ENCODE measurements at regions not wholly inside any gene's neighbourhood (a gene's known extent, or its start where the extent isn't known, plus 50 kb on each side); places are given as distances from the start of the nearest gene placed in this dataset.

GRCh38 chr10:90413196-90413595, 444.6 kb downstream of the HTR7 start:
- Mint-ChIP-seq H3K9me3 (no peaks in the 10 kb centered on the region), H3K36me3 (ENCODE audit: low read depth) (no peaks in the 10 kb centered on the region), H3K27ac (no peak overlapping the region), H3K4me1 (ENCODE audit: low read depth) (no peaks in the 10 kb centered on the region), H3K27me3 (ENCODE audit: low read depth) (no peaks in the 10 kb centered on the region), H3K4me3 (no peak overlapping the region)

- no peaks in the 10 kb centered on the region for H3K36me3 Mint-ChIP-seq (ENCODE audit: low read depth)
- H3K4me3 Mint-ChIP-seq = no peak overlapping the region
- no peaks in the 10 kb centered on the region for H3K27me3 Mint-ChIP-seq (ENCODE audit: low read depth)
- H3K9me3 Mint-ChIP-seq = no peaks in the 10 kb centered on the region
- no peak overlapping the region for H3K27ac Mint-ChIP-seq
- no peaks in the 10 kb centered on the region for H3K4me1 Mint-ChIP-seq (ENCODE audit: low read depth)
Measured at GRCh38 chr10:90414926-90415325, 442.9 kb downstream of the HTR7 start.

- Mint-ChIP-seq H3K4me1 (ENCODE audit: low read depth) (no peaks in the 10 kb centered on the region), H3K27ac (no peak overlapping the region), H3K9me3 (no peaks in the 10 kb centered on the region), H3K27me3 (ENCODE audit: low read depth) (no peaks in the 10 kb centered on the region), H3K36me3 (ENCODE audit: low read depth) (no peaks in the 10 kb centered on the region), H3K4me3 (no peak overlapping the region)
Measured at GRCh38 chr10:90417029-90417428, 440.8 kb downstream of the HTR7 start.

GRCh38 chr10:90417476-90418210, 440.2 kb downstream of the HTR7 start:
- H3K9me3 Mint-ChIP-seq = no peaks in the 10 kb centered on the region
- no peaks in the 10 kb centered on the region for H3K36me3 Mint-ChIP-seq (ENCODE audit: low read depth)
- H3K27ac Mint-ChIP-seq = no peak overlapping the region
- no peak overlapping the region for H3K4me3 Mint-ChIP-seq
- no peaks in the 10 kb centered on the region for H3K27me3 Mint-ChIP-seq (ENCODE audit: low read depth)
- no peaks in the 10 kb centered on the region for H3K4me1 Mint-ChIP-seq (ENCODE audit: low read depth)

GRCh38 chr10:90418869-90419652, 438.8 kb downstream of the HTR7 start:
- Mint-ChIP-seq H3K4me3 (no peak overlapping the region), H3K27me3 (ENCODE audit: low read depth) (no peaks in the 10 kb centered on the region), H3K27ac (no peak overlapping the region), H3K4me1 (ENCODE audit: low read depth) (no peaks in the 10 kb centered on the region), H3K36me3 (ENCODE audit: low read depth) (no peaks in the 10 kb centered on the region), H3K9me3 (peaks cover 5% of the 10 kb centered on the region)

- H3K9me3 Mint-ChIP-seq = peaks cover 5% of the 10 kb centered on the region
Measured at GRCh38 chr10:90420637-90421318, 437.1 kb downstream of the HTR7 start.

GRCh38 chr10:90421874-90422273, 436.0 kb downstream of the HTR7 start:
- Mint-ChIP-seq H3K9me3 (peaks cover 10% of the 10 kb centered on the region), H3K36me3 (ENCODE audit: low read depth) (no peaks in the 10 kb centered on the region), H3K27me3 (ENCODE audit: low read depth) (no peaks in the 10 kb centered on the region), H3K27ac (no peak overlapping the region), H3K4me1 (ENCODE audit: low read depth) (no peaks in the 10 kb centered on the region), H3K4me3 (no peak overlapping the region)

More at GRCh38 chr10:90420637-90421318, 437.1 kb downstream of the HTR7 start:
- no peaks in the 10 kb centered on the region for H3K27me3 Mint-ChIP-seq (ENCODE audit: low read depth)
- H3K27ac Mint-ChIP-seq = no peak overlapping the region
- no peaks in the 10 kb centered on the region for H3K4me1 Mint-ChIP-seq (ENCODE audit: low read depth)
- no peaks in the 10 kb centered on the region for H3K36me3 Mint-ChIP-seq (ENCODE audit: low read depth)
- H3K4me3 Mint-ChIP-seq = no peak overlapping the region

- no peak overlapping the region for H3K4me3 Mint-ChIP-seq
- H3K36me3 Mint-ChIP-seq (ENCODE audit: low read depth) = no peaks in the 10 kb centered on the region
- peaks cover 10% of the 10 kb centered on the region for H3K9me3 Mint-ChIP-seq
- H3K27ac Mint-ChIP-seq = no peak overlapping the region
- no peaks in the 10 kb centered on the region for H3K27me3 Mint-ChIP-seq (ENCODE audit: low read depth)
- no peaks in the 10 kb centered on the region for H3K4me1 Mint-ChIP-seq (ENCODE audit: low read depth)
Measured at GRCh38 chr10:90424730-90425129, 433.1 kb downstream of the HTR7 start.

- Mint-ChIP-seq H3K9me3 (peaks cover 4% of the 10 kb centered on the region), H3K27ac (no peak overlapping the region), H3K36me3 (ENCODE audit: low read depth) (no peaks in the 10 kb centered on the region), H3K4me1 (ENCODE audit: low read depth) (no peaks in the 10 kb centered on the region), H3K27me3 (ENCODE audit: low read depth) (no peaks in the 10 kb centered on the region), H3K4me3 (no peak overlapping the region)
Measured at GRCh38 chr10:90430186-90430585, 427.7 kb downstream of the HTR7 start.

GRCh38 chr10:90432866-90433265, 425.0 kb downstream of the HTR7 start:
- no peaks in the 10 kb centered on the region for H3K9me3 Mint-ChIP-seq
- H3K27me3 Mint-ChIP-seq (ENCODE audit: low read depth) = no peaks in the 10 kb centered on the region
- H3K36me3 Mint-ChIP-seq (ENCODE audit: low read depth) = no peaks in the 10 kb centered on the region
- H3K27ac Mint-ChIP-seq = no peak overlapping the region
- H3K4me1 Mint-ChIP-seq (ENCODE audit: low read depth) = no peaks in the 10 kb centered on the region
- no peak overlapping the region for H3K4me3 Mint-ChIP-seq

- Mint-ChIP-seq H3K9me3 (peaks cover 3% of the 10 kb centered on the region), H3K27me3 (ENCODE audit: low read depth) (no peaks in the 10 kb centered on the region), H3K4me3 (no peak overlapping the region), H3K27ac (no peak overlapping the region), H3K4me1 (ENCODE audit: low read depth) (no peaks in the 10 kb centered on the region), H3K36me3 (ENCODE audit: low read depth) (no peaks in the 10 kb centered on the region)
Measured at GRCh38 chr10:90435296-90435695, 422.5 kb downstream of the HTR7 start.

- no peaks in the 10 kb centered on the region for H3K36me3 Mint-ChIP-seq (ENCODE audit: low read depth)
- no peak overlapping the region for H3K27ac Mint-ChIP-seq
- H3K4me1 Mint-ChIP-seq (ENCODE audit: low read depth) = no peaks in the 10 kb centered on the region
- no peak overlapping the region for H3K4me3 Mint-ChIP-seq
- no peaks in the 10 kb centered on the region for H3K27me3 Mint-ChIP-seq (ENCODE audit: low read depth)
- peaks cover 12% of the 10 kb centered on the region for H3K9me3 Mint-ChIP-seq
Measured at GRCh38 chr10:90437452-90437851, 420.4 kb downstream of the HTR7 start.

GRCh38 chr10:90440870-90441269, 417.0 kb downstream of the HTR7 start:
- Mint-ChIP-seq H3K27ac (no peak overlapping the region), H3K4me3 (no peak overlapping the region), H3K9me3 (peaks cover 15% of the 10 kb centered on the region), H3K4me1 (ENCODE audit: low read depth) (no peaks in the 10 kb centered on the region), H3K27me3 (ENCODE audit: low read depth) (no peaks in the 10 kb centered on the region), H3K36me3 (ENCODE audit: low read depth) (no peaks in the 10 kb centered on the region)

- Mint-ChIP-seq H3K27ac (no peak overlapping the region), H3K36me3 (ENCODE audit: low read depth) (no peaks in the 10 kb centered on the region), H3K27me3 (ENCODE audit: low read depth) (no peaks in the 10 kb centered on the region), H3K9me3 (peaks cover 15% of the 10 kb centered on the region), H3K4me3 (no peak overlapping the region), H3K4me1 (ENCODE audit: low read depth) (no peaks in the 10 kb centered on the region)
Measured at GRCh38 chr10:90443342-90443741, 414.5 kb downstream of the HTR7 start.

- no peaks in the 10 kb centered on the region for H3K36me3 Mint-ChIP-seq (ENCODE audit: low read depth)
- H3K4me1 Mint-ChIP-seq (ENCODE audit: low read depth) = no peaks in the 10 kb centered on the region
- H3K27ac Mint-ChIP-seq = no peak overlapping the region
- no peaks in the 10 kb centered on the region for H3K9me3 Mint-ChIP-seq
- H3K4me3 Mint-ChIP-seq = no peak overlapping the region
- no peaks in the 10 kb centered on the region for H3K27me3 Mint-ChIP-seq (ENCODE audit: low read depth)
Measured at GRCh38 chr10:90447831-90448230, 410.0 kb downstream of the HTR7 start.
